ENCODE measurements at regions not wholly inside any gene's neighbourhood (a gene's known extent, or its start where the extent isn't known, plus 50 kb on each side); places are given as distances from the start of the nearest gene placed in this dataset.

- TF ChIP-seq USF1 (CRISPR knock-in tag; IDR thresholded peaks at IDR 0.05) (no peak), JUN (CRISPR knock-in tag; IDR thresholded peaks at IDR 0.05) (no peak), GABPB1 (CRISPR knock-in tag; IDR thresholded peaks at IDR 0.05) (no peak), CTCF (IDR thresholded peaks at IDR 0.05) (no peak), ZNF121 (CRISPR knock-in tag; IDR thresholded peaks at IDR 0.05) (no peak), NR3C1 (CRISPR knock-in tag; conservative IDR thresholded peaks at IDR 0.05; ENCODE audit: low read depth) (no peak)
Measured at GRCh38 chr11:91810871-91811270, 413.7 kb upstream of the FAT3 start.
